ENCODE measurements at regions not wholly inside any gene's neighbourhood (a gene's known extent, or its start where the extent isn't known, plus 50 kb on each side); places are given as distances from the start of the nearest gene placed in this dataset.

- no peak for DNase-seq (ENCODE audit: low read depth)
Measured at GRCh38 chr5:5544094-5544663, 121.7 kb downstream of the ICE1 start.

GRCh38 chr5:5542654-5543053, 120.2 kb downstream of the ICE1 start:
- DNase-seq (ENCODE audit: low read depth), result no peak

DNA sequence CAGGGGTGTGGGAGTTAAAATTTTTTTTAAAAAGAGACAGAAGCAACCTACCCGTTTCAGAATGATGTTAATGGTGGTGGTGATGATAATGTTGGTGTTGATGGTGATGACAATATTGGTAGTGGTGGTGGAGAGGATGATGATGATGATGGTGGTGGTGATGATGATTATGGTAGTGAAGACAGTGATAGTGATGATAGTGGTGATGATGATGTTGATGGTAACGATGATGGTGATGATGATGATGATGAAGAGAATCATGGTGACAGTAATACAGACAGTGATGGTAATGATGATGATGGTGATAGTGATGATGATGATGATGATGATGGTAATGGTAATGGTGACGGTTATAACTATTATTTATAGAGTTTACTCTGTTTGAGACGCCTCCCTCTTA, 117.6 kb downstream of the ICE1 start:
- DNase-seq (ENCODE audit: low read depth), result no peak

Data from GM04504 (cell line).